IPS DF 4.7 (cell line): ENCODE measurements at regions not wholly inside any gene's neighbourhood (a gene's known extent, or its start where the extent isn't known, plus 50 kb on each side); places are given as distances from the start of the nearest gene placed in this dataset.
"Not testable (repeated sequence)": the region's sequence is repeated elsewhere in the genome, so short reads cannot be mapped to it uniquely, and the experiment has no call there.

ENCODE experiments used
- DNase-seq: peaks from one replicate; pipeline ENCODE4 v3.0.0-alpha.2; 2013; ENCODE audit warnings: low spot score; ENCODE audit errors: extremely low read depth

DNA sequence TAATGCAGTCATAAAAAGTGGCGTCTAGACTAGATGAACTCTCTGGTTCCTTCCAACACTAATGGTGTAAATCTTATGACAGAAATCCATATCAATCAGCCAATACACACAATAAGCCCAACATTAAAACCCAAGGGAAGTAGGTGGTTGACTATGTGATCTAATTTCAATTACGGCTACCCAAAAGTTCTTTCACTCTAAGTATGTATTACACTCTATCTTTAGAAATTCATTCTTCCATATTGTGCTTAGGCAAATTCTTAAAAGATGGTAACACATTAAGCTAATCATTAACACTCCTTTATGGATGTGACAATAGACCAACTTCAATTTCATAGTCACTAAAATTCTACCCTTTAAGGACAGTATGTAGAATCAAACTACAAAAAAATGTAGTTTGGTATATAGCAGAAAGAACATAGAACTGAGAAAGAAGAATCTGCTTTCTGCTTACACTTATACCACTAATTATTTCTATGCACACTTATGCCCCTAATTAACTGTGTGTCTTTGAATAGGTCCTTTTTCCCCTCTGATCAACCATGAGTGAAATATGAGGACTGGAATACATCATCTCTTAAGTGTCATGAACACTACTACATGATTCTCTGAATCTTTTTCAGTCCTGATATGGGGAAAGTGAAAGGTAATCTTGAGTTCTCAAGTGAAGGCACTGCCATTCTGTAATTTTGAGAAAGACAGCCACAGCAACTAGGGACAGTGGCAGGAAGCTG is 557.6 kb downstream of the IGSF11 start:
- DNase-seq = no peak

DNA sequence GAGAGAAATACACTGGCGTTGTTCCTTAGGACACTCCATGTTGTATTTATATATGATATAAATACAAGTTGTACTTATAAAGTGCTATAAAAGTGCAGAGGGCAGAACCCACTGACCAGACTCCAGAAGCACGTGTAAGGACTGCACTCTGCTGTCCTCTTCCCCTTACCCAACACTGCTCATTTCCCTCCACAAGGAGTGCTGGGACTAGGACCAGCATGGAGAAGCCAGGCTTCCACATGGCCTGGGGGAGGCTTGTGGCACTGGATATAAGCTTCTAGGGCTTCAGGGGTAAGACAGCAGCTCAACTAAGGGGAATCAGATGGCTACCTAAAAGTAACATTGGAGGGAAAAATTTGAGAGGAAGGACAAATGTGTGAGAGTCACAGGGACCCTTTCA is 556.9 kb downstream of the IGSF11 start:
- no peak for DNase-seq

- DNase-seq = peak; percentile 36
Measured at GRCh38 chr3:118478706-118479276, 555.9 kb downstream of the IGSF11 start.

GRCh38 chr3:118479376-118479775 is 555.3 kb downstream of the IGSF11 start:
- no peak for DNase-seq

DNA sequence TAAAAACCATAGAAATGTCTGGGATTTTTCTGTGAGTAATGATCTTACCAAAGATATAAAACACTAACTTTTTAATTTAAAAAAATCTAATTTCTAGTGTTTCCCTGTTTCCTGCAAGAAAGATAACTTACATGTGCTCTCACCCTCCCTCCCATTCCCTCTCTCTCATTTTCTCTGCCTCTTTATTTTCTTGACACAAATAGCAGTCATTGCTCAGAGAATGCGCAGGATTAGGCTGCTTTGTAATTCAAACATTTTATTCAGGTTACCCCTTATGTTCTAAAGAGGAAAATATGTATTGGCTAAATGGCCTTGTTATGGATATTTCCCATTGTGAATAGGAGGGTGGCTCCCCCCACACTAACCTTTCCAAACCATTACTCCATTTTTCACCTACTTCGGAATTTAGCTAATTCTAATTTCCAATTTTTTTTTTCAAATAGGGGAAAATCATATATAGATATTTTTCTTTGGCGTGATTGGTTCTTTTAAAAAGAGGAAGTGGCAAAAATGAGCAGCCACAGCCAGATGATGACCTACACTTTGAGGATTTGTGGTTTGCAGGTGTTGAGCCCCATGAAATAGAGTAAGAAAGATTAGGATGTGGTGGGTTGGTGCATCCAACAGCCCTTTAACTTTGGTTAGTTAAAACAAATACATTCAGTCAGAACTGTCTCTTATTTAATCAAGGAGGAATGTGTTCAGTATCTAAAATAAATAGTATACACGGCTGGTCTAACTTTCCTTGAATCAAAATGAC is 554.4 kb downstream of the IGSF11 start:
- DNase-seq = no peak

- no peak for DNase-seq
Measured at GRCh38 chr3:118485693-118486092, 549.0 kb downstream of the IGSF11 start.

- DNase-seq = no peak
Measured at GRCh38 chr3:118487734-118488133, 546.9 kb downstream of the IGSF11 start.

GRCh38 chr3:118488732-118489131 is 545.9 kb downstream of the IGSF11 start:
- DNase-seq = no peak

- no peak for DNase-seq
Measured at GRCh38 chr3:118495206-118495605, 539.4 kb downstream of the IGSF11 start.

DNA sequence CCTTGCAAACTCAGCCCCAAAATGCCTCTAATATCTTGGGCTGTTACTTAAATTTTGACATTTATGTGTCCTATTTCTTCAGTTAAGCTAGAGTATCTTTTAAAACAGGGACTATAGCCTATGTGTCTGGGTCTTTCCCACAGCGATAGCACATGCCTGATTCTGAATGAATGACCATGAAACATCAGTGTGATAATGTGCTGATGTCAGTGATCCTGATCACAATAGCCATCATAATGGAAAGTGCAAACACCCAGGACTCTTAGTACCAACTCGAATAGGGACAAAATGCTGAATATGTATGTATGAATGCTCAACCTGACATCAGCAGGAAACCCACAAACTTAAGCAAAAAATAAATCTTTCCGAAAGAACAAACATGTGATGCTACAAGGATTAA is 537.4 kb downstream of the IGSF11 start:
- DNase-seq = no peak

DNA sequence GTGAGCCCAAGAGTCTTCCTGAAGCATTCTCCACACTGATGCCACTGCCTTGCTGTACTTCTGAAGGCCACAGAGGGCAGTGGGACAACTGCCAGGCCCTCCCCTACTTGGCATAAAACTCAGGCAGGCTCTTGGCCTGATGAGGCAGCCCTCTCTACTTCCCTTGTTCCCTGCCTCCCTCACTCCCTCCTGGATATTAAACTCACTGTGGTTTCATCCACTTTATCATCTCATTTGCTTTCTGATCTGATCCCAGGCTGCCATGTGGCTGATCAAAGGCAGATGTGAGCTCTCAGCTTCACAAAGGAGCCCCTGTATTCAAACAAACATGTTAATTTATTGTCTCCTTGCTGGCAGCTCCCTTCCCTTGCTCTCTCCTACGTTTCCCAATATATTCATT is 533.5 kb downstream of the IGSF11 start:
- DNase-seq = no peak

GRCh38 chr3:118504906-118505305 is 529.7 kb downstream of the IGSF11 start:
- no peak for DNase-seq

- DNase-seq = no peak
Measured at GRCh38 chr3:118505784-118506183, 528.9 kb downstream of the IGSF11 start.

DNA sequence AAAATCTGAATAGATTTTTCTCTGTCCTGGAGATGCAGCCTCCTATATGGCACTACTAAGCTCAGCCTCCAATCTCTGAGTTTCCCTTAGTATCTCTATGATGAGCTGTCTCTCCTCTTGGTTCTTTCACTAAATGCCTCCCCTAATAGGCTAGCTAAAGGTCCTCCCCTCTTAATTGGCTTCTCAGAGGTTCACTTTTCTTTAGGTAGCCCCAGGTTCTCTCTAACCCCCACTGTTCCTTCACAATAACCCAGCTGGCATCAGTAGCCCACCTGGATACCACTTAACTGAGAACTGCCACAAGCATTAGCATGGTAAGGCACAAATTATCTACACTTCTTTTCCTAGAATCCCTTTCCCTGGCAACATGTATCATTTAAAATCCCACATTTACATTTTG is 523.2 kb downstream of the IGSF11 start:
- DNase-seq = no peak

DNA sequence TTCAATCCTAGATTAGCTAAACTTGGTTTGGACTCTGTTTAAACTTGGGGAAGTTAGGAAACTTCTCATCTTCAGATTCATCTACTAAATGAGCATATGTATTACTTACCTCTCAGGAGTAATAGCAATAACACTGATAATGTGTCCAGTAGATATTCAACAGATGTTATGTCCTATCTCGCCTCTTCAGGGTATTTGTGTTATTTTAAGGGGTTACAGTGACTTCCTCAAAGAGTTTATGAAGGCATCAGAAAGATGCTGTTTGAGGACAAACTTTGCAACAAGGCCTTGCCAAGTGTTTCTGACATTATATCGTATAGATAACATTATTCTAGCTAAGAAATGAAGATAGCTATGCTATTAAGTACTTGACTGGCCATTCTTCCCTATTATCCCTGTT is 522.3 kb downstream of the IGSF11 start:
- DNase-seq = no peak

GRCh38 chr3:118525077-118525476 is 509.6 kb downstream of the IGSF11 start:
- DNase-seq = no peak

DNA sequence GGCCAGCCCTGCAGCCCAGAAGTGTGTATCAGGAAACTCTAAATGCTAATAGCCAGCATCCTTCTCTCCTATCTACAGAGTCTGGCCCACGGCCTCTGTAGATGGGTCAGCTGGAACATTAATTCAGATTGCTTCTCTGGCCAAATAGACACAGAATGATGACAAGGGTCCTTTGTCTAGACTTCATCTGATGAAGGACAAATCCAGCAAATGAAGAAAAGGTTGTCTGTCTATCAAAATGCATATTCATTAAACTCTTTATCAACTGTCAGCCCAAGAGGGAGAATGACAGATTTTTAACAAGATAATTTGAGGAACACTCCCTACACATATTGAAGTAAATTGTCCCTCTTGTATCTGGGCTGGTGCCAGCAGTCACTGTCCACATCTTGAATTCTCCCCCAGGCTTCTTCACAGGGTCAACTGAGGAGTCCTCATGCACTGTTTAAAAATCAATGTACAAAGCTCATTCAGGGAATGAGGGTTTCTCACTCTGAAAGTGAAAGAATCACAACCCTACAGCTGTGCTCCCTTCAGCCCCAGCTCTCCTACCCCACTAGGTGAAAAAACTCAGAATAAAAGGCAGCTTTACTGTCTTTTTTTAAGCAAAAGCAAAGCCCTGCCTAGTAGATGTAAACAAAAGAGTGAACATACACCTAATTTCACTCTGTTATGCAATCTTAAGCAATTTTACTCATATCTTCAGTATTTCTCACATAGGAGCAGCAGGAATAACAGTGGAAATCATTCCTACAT is 507.7 kb downstream of the IGSF11 start:
- DNase-seq = no peak

DNA sequence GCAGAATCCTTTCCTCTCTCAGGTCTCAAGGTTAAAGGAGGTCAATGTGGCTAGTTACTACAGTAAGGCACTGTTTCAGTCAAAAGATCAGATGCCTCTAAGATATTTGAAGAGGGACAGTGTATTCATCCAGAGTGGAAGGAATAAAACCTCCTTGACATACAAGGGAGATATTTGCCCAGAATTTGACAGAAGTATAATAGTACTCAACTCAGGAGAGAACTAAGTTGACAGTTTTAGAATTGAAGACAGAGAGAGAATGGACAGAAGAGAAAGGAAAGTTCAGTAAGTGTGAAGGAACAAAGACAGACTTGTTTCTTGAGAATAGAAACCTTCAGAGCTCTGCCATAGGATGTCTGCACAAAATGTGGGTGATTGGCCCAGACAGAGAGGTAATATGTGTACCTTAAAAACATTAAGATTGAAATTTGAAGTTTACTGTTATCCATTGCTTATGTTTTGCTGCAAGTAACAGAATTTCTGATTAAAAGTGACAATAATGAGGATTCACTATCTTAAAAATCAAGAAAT is 507.1 kb downstream of the IGSF11 start:
- no peak for DNase-seq

- DNase-seq = no peak
Measured at GRCh38 chr3:118529554-118529953, 505.1 kb downstream of the IGSF11 start.

DNA sequence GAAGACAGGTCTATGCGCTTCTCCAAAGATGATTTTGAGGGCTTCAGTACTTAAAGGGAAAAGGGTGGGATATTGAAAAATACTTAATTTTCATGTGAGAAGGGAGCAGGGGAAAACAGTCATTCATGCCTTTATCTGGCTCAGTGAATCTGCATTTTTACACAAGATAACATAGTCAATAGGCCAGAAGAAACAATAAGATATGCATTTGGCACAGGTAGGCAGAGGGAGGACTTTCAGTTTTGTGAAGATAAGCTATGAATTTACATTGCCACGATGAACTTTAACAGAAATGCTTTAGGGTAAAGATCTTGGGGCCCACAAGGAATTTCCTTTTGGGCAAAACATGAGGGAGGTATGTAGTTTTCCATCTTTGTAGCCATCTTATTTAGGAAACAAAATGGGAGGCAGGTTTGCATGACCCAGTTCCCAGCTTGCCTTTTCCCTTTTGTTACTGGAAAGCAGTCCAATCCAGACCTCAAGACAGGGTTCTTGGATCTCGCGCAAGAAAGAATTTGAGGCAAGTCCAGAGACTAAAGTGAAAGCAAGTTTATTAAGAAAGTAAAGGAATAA is 504.2 kb downstream of the IGSF11 start:
- DNase-seq = no peak

DNA sequence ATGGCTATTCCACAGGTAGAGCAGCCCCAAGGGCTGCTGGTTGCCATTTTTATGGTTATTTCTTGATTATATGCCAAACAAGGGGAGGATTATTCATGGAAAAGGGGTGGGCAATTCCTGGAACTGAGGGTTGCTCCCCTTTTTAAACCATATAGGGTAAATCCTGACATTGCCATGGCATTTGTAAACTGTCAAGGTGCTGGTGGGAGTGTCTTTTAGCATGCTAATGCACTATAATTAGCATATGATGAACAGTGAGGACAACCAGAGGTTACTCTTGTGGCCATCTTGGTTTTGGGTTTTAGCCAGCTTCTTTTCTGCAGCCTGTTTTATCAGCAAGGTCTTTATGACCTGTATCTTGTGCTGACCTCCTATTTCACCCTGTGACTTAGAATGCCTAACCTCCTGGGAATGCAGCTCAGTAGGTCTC is 503.7 kb downstream of the IGSF11 start:
- not testable (repeated sequence) for DNase-seq
